AG04450 (cell line): ENCODE measurements at regions not wholly inside any gene's neighbourhood (a gene's known extent, or its start where the extent isn't known, plus 50 kb on each side); places are given as distances from the start of the nearest gene placed in this dataset.

ENCODE experiments used
- CTCF ChIA-PET: fragments of 300-600, 350-600 bp; formaldehyde crosslinking; extraction: SDS; loops from one replicate; lab custom pipeline; 2022; ENCODE audit warnings: antibody characterized with exemption, inconsistent platforms; lab: Charles Lee
- POLR2A ChIA-PET: fragments of 350-600 bp; formaldehyde crosslinking; extraction: SDS; loops from one replicate; lab custom pipeline; 2021; ENCODE audit warnings: antibody characterized with exemption, inconsistent platforms; lab: Yijun Ruan, JAX
- DNase-seq: peaks from one replicate; pipeline ENCODE4 v3.0.0-alpha.2; 2011; ENCODE audit warnings: low read depth, low spot score
- H3K27ac ChIP-seq: one replicate; pipeline ENCODE4 v1.5.1; 2012; ENCODE audit warnings: low read depth, low read length, control low read depth
- H3K27me3 ChIP-seq: one replicate; pipeline ENCODE4 v1.6.0; 2012; ENCODE audit warnings: low read length; ENCODE audit not compliant: control insufficient read depth, insufficient read depth
- H3K4me3 ChIP-seq: 2 replicates; pipeline ENCODE4 v1.5.1; 2011; ENCODE audit warnings: mild to moderate bottlenecking, low read depth, low read length, control low read depth
- H3K9me3 ChIP-seq: 2 replicates; pipeline ENCODE4 v1.5.1; 2012; ENCODE audit warnings: low read length; ENCODE audit not compliant: control insufficient read depth, insufficient read depth
- TF ChIP-seq, protein P1 (sequence below): IDR thresholded peaks from 2 replicates; pipeline ENCODE4 v1.5.1; 2011; ENCODE audit warnings: low read depth, low read length, control low read depth, inconsistent platforms

DNA sequence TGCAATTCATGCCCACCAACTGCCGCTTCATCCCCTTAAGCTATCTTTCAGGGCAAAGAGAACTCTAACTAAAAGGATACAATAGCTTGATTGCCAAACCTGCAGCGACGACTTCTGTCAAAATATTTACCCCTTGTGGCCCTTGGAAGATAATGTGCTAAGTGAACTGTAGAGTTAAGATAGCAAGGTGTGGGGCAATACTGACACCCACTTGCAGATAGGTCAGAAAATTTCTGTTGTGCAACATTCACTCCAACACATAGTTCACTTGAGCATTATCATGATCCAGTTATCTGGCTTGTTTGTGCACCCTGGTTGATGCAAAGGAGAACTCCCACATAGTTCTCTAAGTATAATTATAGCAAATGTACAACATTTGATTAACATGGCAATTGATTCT lies 55.6 kb downstream of the RHOXF2B start:
- H3K27ac ChIP-seq: no peak overlapping the region
- ChIA-PET POLR2A (no interaction called here), CTCF (no interaction called here)
- no peak overlapping the region for H3K4me3 ChIP-seq
- no peaks in the 10 kb centered on the region for H3K27me3 ChIP-seq
- DNase-seq: no peak
- TF ChIP-seq, protein P1, sequence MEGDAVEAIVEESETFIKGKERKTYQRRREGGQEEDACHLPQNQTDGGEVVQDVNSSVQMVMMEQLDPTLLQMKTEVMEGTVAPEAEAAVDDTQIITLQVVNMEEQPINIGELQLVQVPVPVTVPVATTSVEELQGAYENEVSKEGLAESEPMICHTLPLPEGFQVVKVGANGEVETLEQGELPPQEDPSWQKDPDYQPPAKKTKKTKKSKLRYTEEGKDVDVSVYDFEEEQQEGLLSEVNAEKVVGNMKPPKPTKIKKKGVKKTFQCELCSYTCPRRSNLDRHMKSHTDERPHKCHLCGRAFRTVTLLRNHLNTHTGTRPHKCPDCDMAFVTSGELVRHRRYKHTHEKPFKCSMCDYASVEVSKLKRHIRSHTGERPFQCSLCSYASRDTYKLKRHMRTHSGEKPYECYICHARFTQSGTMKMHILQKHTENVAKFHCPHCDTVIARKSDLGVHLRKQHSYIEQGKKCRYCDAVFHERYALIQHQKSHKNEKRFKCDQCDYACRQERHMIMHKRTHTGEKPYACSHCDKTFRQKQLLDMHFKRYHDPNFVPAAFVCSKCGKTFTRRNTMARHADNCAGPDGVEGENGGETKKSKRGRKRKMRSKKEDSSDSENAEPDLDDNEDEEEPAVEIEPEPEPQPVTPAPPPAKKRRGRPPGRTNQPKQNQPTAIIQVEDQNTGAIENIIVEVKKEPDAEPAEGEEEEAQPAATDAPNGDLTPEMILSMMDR: no peak
- H3K9me3 ChIP-seq: no peaks in the 10 kb centered on the region

DNA sequence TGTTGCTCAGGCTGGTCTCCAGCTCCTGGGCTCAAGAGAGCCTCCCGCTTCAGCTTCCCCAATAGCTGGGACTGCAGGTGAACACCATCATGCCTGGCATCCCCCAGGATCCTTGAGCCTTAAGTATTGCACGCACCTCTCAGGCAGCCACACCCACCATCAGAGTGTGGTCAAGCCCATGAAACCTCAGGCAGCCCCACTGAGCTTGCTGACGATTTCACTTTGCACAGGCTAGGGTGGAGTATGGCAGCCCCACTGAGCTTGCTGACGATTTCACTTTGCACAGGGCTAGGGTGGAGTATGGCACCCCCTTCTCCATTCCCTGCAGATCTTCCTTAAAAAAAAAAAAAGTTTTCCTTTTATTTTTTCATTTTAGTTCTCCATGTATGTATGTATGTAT lies 57.2 kb downstream of the RHOXF2B start:
- Histone ChIP-seq H3K27me3 (peaks cover 2% of the 10 kb centered on the region), H3K27ac (no peak overlapping the region), H3K9me3 (no peaks in the 10 kb centered on the region), H3K4me3 (no peak overlapping the region)
- TF ChIP-seq, protein P1: no peak
- DNase-seq: no peak
- ChIA-PET POLR2A (no interaction called here), CTCF (no interaction called here)

DNA sequence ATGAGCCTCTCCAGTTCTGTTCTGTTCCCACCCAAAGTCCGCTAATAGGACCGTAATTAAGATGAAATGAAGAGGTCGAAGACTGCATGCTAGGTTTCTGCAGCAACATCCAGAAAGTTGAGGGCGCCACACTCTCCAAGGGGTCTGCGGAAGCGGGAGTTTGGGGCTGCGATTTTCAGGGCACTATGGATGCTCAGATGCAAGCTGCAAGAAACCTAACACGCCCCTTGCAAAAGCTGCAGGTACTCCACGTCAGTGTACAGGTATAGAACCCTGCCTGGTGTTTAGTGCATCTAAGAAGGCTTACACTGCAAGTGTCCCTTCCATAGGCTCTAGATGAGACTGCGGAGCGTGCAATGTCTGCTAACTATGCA lies 61.4 kb downstream of the RHOXF2B start:
- H3K9me3 ChIP-seq: no peaks in the 10 kb centered on the region
- H3K27me3 ChIP-seq: peaks cover 7% of the 10 kb centered on the region
- TF ChIP-seq, protein P1: no peak
- ChIA-PET CTCF (no interaction called here), POLR2A (no interaction called here)
- no peak overlapping the region for H3K4me3 ChIP-seq
- no peak overlapping the region for H3K27ac ChIP-seq
- no peak for DNase-seq

DNA sequence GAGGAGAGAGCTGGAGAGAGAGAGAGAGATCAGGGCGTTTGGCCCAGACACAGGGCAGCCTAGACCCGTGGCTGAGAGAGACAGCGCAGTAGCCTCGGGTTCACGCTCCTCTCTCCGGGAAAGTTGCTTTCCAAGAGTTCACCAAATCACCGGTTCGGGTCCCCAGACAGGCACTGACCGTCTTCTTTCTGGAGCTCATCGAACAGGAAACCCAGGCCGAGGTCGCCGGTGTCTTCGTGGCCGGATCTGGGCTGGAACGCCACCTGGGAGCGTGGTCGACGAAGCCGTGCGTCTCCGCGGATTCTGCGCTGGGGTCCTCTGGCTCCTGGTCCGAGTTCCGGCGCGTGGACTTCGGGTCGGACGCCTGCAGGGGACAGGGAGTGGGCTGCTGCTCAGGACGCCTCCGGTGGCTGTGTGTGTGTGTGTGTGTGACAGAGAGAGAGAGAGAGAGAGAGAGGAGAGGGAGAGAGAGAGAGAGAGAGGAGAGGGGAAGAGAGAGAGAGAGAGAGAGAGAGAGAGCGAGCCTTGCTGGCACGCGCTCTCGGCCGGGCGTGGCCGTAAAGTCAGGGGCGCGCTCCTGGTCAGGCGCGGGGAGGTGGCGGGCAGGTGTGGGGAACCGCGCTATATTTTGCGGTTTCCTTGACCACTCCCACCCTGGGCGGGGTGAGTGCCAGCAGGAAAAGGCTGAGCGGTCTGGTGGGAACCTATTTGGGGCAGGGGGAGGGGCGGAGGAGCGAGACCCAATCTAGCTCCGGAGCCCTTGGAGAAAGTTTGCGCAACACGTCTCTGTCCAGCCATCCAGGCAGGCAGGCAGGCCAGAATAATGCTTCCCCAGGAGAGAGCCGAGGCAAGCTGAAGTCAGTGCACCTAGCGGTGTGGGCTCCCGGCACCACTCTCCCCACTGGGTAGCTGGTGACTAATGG lies 62.1 kb downstream of the RHOXF2B start:
- DNase-seq: no peak
- TF ChIP-seq, protein P1: no peak
- Histone ChIP-seq H3K27me3 (peaks cover 10% of the 10 kb centered on the region), H3K27ac (no peak overlapping the region), H3K4me3 (no peak overlapping the region), H3K9me3 (no peaks in the 10 kb centered on the region)
- CTCF ChIA-PET: no interaction called here
- POLR2A ChIA-PET: no interaction called here

DNA sequence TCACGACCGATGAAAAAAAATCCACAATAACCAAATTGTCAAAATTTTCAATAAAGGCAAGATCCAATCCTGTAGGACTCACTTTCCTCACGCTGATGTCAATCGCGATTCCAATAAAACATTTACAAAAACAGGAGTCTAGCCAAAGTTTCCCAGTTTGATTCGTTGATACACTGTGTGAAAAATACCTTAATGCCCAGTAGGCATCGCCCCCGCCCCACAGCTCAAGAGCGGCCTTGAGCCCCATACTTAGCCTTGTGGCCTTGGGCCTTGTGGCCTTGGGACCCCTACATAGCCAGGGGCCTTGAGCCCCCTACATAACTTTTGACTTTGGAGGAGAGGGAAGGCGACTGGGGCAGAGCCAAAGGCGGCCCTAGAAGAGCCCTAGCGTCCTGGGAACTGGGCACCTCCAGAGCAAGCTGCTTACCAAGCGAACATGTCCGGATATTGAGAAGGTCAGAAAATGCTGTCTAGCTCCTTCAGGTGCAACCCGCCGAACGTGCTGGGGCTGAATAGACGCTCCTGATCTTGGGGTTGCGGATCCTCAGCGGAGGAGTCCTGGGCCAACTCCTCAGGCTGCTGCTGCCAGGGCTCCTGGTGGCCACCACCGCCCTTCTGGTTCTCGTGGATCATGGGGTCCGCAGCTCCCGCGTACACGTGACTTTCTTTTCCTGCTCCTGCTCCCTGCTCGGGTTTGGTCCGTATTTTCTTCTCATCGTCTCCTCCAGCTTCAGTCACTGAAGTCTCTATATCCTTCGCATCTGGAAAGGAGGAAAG lies 62.9 kb downstream of the RHOXF2B start:
- Histone ChIP-seq H3K27ac (no peak overlapping the region), H3K4me3 (no peak overlapping the region), H3K27me3 (peaks cover 10% of the 10 kb centered on the region), H3K9me3 (no peaks in the 10 kb centered on the region)
- ChIA-PET POLR2A (no interaction called here), CTCF (no interaction called here)
- TF ChIP-seq, protein P1: no peak
- DNase-seq: no peak
